SK-N-MC (cell line): ENCODE measurements at regions not wholly inside any gene's neighbourhood (a gene's known extent, or its start where the extent isn't known, plus 50 kb on each side); places are given as distances from the start of the nearest gene placed in this dataset.

Experiments used
- EZH2 ChIP-seq: fragments of 200-600 bp; sonication (generic); IDR thresholded peaks from one replicate; pipeline ENCODE4 v1.6.1; 2017; ENCODE audit warnings: antibody characterized with exemption
- POLR2AphosphoS5 ChIP-seq: IDR thresholded peaks from 2 replicates; pipeline ENCODE4 v1.6.1; 2012; ENCODE audit warnings: mild to moderate bottlenecking, low read depth, low read length, borderline replicate concordance

DNA sequence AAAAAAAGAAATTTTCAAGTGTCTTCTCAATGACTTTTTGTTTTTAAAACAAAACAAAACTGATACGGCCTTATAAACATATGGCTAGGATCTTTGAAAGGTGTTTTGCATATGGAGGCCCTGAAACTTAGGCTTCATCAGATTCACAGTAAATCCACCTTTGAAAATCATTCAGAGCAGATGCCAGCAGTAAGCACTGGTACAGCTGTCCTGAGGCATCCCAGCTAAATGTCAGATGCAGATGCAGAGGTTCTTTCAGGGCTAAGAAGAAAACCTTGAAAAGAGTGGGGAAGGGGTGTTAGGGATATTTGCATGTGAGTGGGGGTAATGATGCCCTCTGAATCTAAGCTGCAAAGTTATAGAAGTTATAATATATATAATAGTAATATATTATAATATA is 56.2 kb upstream of the GNG12 start:
- TF ChIP-seq EZH2 = no peak
- TF ChIP-seq POLR2AphosphoS5 = no peak
